Liver (tissue), 7 donors: ENCODE measurements at regions not wholly inside any gene's neighbourhood (a gene's known extent, or its start where the extent isn't known, plus 50 kb on each side); places are given as distances from the start of the nearest gene placed in this dataset.

Experiments used
- DNase-seq: peaks from one replicate; pipeline ENCODE4 v3.0.0-alpha.2; 2017; ENCODE audit warnings: low spot score
- H3K27ac ChIP-seq, 2 donors: one replicate each; pipeline ENCODE4 v1.7.0; 2013; ENCODE audit warnings: inconsistent platforms in 2 of 2, low read length in 2 of 2, control low read depth in 1 of 2, low read depth in 1 of 2, mild to moderate bottlenecking in 1 of 2
- H3K27me3 ChIP-seq, 4 donors: one replicate each; pipeline versions ENCODE4 v1.6.1 to v1.7.0; 2013; ENCODE audit warnings: low read length in 3 of 4, inconsistent platforms in 1 of 4, mild to moderate bottlenecking in 1 of 4, moderate library complexity in 1 of 4; ENCODE audit not compliant: control insufficient read depth in 4 of 4, insufficient read depth in 4 of 4
- H3K36me3 ChIP-seq, 4 donors: one replicate each; pipeline versions ENCODE4 v1.6.1 to v1.7.0; 2013; ENCODE audit warnings: low read length in 3 of 4, mild to moderate bottlenecking in 3 of 4, low read depth in 1 of 4, moderate library complexity in 1 of 4; ENCODE audit not compliant: control insufficient read depth in 4 of 4, insufficient read depth in 3 of 4
- H3K4me1 ChIP-seq, 4 donors: one replicate each; pipeline versions ENCODE4 v1.6.1 to v1.7.0; 2013; ENCODE audit warnings: low read length in 3 of 4, mild to moderate bottlenecking in 3 of 4, moderate library complexity in 1 of 4; ENCODE audit not compliant: control insufficient read depth in 4 of 4, insufficient read depth in 4 of 4
- H3K4me3 ChIP-seq, 3 donors: one replicate each; pipeline versions ENCODE4 v1.6.1 to v1.7.0; 2013; ENCODE audit warnings: low read length in 3 of 3, control low read depth in 1 of 3, low read depth in 1 of 3, mild to moderate bottlenecking in 1 of 3
- H3K9ac ChIP-seq, 2 donors: one replicate each; pipeline ENCODE4 v1.7.0; 2013; ENCODE audit warnings: low read length in 2 of 2, mild to moderate bottlenecking in 2 of 2, moderate library complexity in 2 of 2, control low read depth in 1 of 2, low read depth in 1 of 2
- H3K9me3 ChIP-seq, 4 donors: one replicate each; pipeline versions ENCODE4 v1.6.1 to v1.7.0; 2013; ENCODE audit warnings: low read length in 3 of 4; ENCODE audit not compliant: control insufficient read depth in 4 of 4
- ATF3 ChIP-seq: IDR thresholded peaks from 2 replicates; pipeline ENCODE4 v1.6.1; 2016; ENCODE audit warnings: antibody characterized with exemption
- EGR1 ChIP-seq, 2 donors: IDR thresholded peaks; 2 replicates each; pipeline ENCODE4 v1.6.1; 2016 to 2018; ENCODE audit warnings: antibody characterized with exemption in 2 of 2, low read depth in 2 of 2
- FOXA1 ChIP-seq: IDR thresholded peaks from 2 replicates; pipeline ENCODE4 v1.6.1; 2016; ENCODE audit warnings: antibody characterized with exemption
- FOXA2 ChIP-seq: IDR thresholded peaks from 2 replicates; pipeline ENCODE4 v1.6.1; 2016; ENCODE audit warnings: antibody characterized with exemption
- GABPA ChIP-seq, 2 donors: IDR thresholded peaks in 1 of 2; conservative IDR thresholded peaks in 1 of 2; 2 replicates each; pipeline ENCODE4 v1.6.1; 2016; ENCODE audit warnings: antibody characterized with exemption in 2 of 2, mild to moderate bottlenecking in 1 of 2, moderate library complexity in 1 of 2
- HNF4A ChIP-seq, 2 donors: conservative IDR thresholded peaks; 2 replicates each; pipeline ENCODE4 v1.6.1; 2016; ENCODE audit warnings: antibody characterized with exemption in 2 of 2, mild to moderate bottlenecking in 2 of 2
- HNF4G ChIP-seq: IDR thresholded peaks from 2 replicates; pipeline ENCODE4 v1.6.1; 2016; ENCODE audit warnings: antibody characterized with exemption
- JUND ChIP-seq, 2 donors: IDR thresholded peaks; 2 replicates each; pipeline ENCODE4 v1.6.1; 2016; ENCODE audit warnings: antibody characterized with exemption in 2 of 2
- NR2F2 ChIP-seq: IDR thresholded peaks from 2 replicates; pipeline ENCODE4 v1.6.1; 2016; ENCODE audit warnings: antibody characterized with exemption
- RAD21 ChIP-seq, 2 donors: IDR thresholded peaks; 2 replicates each; pipeline ENCODE4 v1.6.1; 2016; ENCODE audit warnings: antibody characterized with exemption in 2 of 2, mild to moderate bottlenecking in 2 of 2
- REST ChIP-seq: IDR thresholded peaks from 2 replicates; pipeline ENCODE4 v1.6.1; 2016; ENCODE audit warnings: antibody characterized with exemption, mild to moderate bottlenecking
- RXRA ChIP-seq, 2 donors: IDR thresholded peaks; 2 replicates each; pipeline ENCODE4 v1.6.1; 2017 to 2018; ENCODE audit warnings: antibody characterized with exemption in 2 of 2, mild to moderate bottlenecking in 1 of 2
- SP1 ChIP-seq: IDR thresholded peaks from 2 replicates; pipeline ENCODE4 v1.6.1; 2018; ENCODE audit warnings: antibody characterized with exemption, mild to moderate bottlenecking
- TAF1 ChIP-seq: conservative IDR thresholded peaks from 2 replicates; pipeline ENCODE4 v1.6.1; 2016; ENCODE audit warnings: antibody characterized with exemption, mild to moderate bottlenecking
- YY1 ChIP-seq: IDR thresholded peaks from 2 replicates; pipeline ENCODE4 v1.6.1; 2016; ENCODE audit warnings: antibody characterized with exemption, mild to moderate bottlenecking
- ZBTB33 ChIP-seq: IDR thresholded peaks from 2 replicates; pipeline ENCODE4 v1.6.1; 2016; ENCODE audit warnings: antibody characterized with exemption
- WGBS: extraction: QIAGEN DNeasy Blood & Tissue Kit; methylation state at CpG from one replicate; pipeline ENCODE4 v1.1.7; 2013; 5-methylcytosine and 5-hydroxymethylcytosine counted together
- donor health status: healthy.
- donor health status: healthy.
- donor health status: healthy.
- donor health status: healthy.

- DNase-seq = no peak
Observed at GRCh38 chr6:140046016-140046632, 671.7 kb upstream of the CITED2 start.

GRCh38 chr6:140045116-140045515 lies 670.7 kb upstream of the CITED2 start:
- Histone ChIP-seq H3K9me3 (no peaks in the 10 kb centered on the region), H3K36me3 (no peaks in the 10 kb centered on the region), H3K4me3 (no peak overlapping the region), H3K27ac (no peak overlapping the region), H3K27me3 (no peaks in the 10 kb centered on the region), H3K9ac (no peak overlapping the region), H3K4me1 (peaks cover 0 to 4% (median 0%) of the 10 kb centered on the region in 4 donors)
- no peak for DNase-seq
- WGBS = 94% methylated on average over 1 of the region's 1 CpG
- TF ChIP-seq HNF4A (conservative IDR thresholded peaks at IDR 0.05) = no peak
- TF ChIP-seq ZBTB33 = no peak
- no peak for TF ChIP-seq NR2F2
- no peak for TF ChIP-seq RAD21 (IDR thresholded peaks at IDR 0.05)
- no peak for TF ChIP-seq TAF1
- no peak for TF ChIP-seq SP1
- TF ChIP-seq RXRA (IDR thresholded peaks at IDR 0.05) = no peak
- no peak for TF ChIP-seq ATF3
- no peak for TF ChIP-seq GABPA (IDR thresholded peaks at IDR 0.05 in 1 of 2, conservative IDR thresholded peaks at IDR 0.05 in 1 of 2)
- no peak for TF ChIP-seq FOXA1
- TF ChIP-seq EGR1 (IDR thresholded peaks at IDR 0.05; ENCODE audit: low read depth in 2 of 2) = no peak
- TF ChIP-seq REST = no peak
- no peak for TF ChIP-seq HNF4G
- no peak for TF ChIP-seq YY1
- TF ChIP-seq JUND (IDR thresholded peaks at IDR 0.05) = no peak

More at GRCh38 chr6:140046016-140046632, 671.7 kb upstream of the CITED2 start:
- TF ChIP-seq ATF3 (no peak), REST (no peak), FOXA2 (no peak)
- Histone ChIP-seq H3K9me3 (no peaks in the 10 kb centered on the region), H3K27me3 (no peaks in the 10 kb centered on the region), H3K36me3 (no peaks in the 10 kb centered on the region), H3K4me3 (no peak overlapping the region), H3K27ac (no peak overlapping the region), H3K4me1 (peaks cover 0 to 4% (median 0%) of the 10 kb centered on the region in 4 donors), H3K9ac (no peak overlapping the region)
- WGBS = 90% methylated on average over 3 of the region's 3 CpGs
